Effector memory CD8-positive, alpha-beta T cell (primary cell): ENCODE measurements at regions not wholly inside any gene's neighbourhood (a gene's known extent, or its start where the extent isn't known, plus 50 kb on each side); places are given as distances from the start of the nearest gene placed in this dataset.

Experiments used
- ATAC-seq: fragments of 150-1000 bp; cut with Tn5 transposase; replicated peaks from 2 replicates; pipeline ENCODE4 v1.10.0; 2021; ENCODE audit warnings: mild to moderate bottlenecking, moderate library complexity
- DNase-seq, 3 experiments: peaks; one replicate each; pipeline ENCODE4 v3.0.0; 2021
- H3K27ac Mint-ChIP-seq, 2 donors: one replicate each; pipeline ENCODE4 v1.8.0; 2022; ENCODE audit warnings: mild to moderate bottlenecking in 2 of 2, mixed read lengths in 2 of 2, moderate library complexity in 2 of 2
- H3K27me3 Mint-ChIP-seq, 2 donors: one replicate each; pipeline ENCODE4 v1.8.0; 2022; ENCODE audit warnings: mixed read lengths in 2 of 2
- H3K36me3 Mint-ChIP-seq: one replicate; pipeline ENCODE4 v1.8.0; 2022; ENCODE audit warnings: mild to moderate bottlenecking, moderate library complexity, mixed read lengths; ENCODE audit not compliant: insufficient read depth
- H3K4me1 Mint-ChIP-seq, 2 donors: one replicate each; pipeline ENCODE4 v1.8.0; 2022; ENCODE audit warnings: low read depth in 2 of 2, mixed read lengths in 2 of 2
- H3K4me3 Mint-ChIP-seq, 2 donors: one replicate each; pipeline ENCODE4 v1.8.0; 2022; ENCODE audit warnings: mild to moderate bottlenecking in 2 of 2, mixed read lengths in 2 of 2, moderate library complexity in 2 of 2
- H3K9me3 Mint-ChIP-seq, 2 donors: one replicate each; pipeline ENCODE4 v1.8.0; 2022; ENCODE audit warnings: mixed read lengths in 2 of 2

GRCh38 chr3:168459226-168459784, 363.6 kb upstream of the GOLIM4 start:
- Mint-ChIP-seq H3K9me3 (peaks cover 0 to 12% of the 10 kb centered on the region in 2 donors), H3K27ac (no peak overlapping the region), H3K4me1 (no peaks in the 10 kb centered on the region), H3K36me3 (no peaks in the 10 kb centered on the region), H3K4me3 (no peak overlapping the region), H3K27me3 (no peaks in the 10 kb centered on the region)
- no peak for ATAC-seq
- no peak for DNase-seq

GRCh38 chr3:168457954-168458539, 362.3 kb upstream of the GOLIM4 start:
- no peaks in the 10 kb centered on the region for H3K27me3 Mint-ChIP-seq
- H3K4me1 Mint-ChIP-seq, result no peaks in the 10 kb centered on the region
- H3K4me3 Mint-ChIP-seq, result no peak overlapping the region
- peaks cover 0 to 9% of the 10 kb centered on the region in 2 donors for H3K9me3 Mint-ChIP-seq
- no peaks in the 10 kb centered on the region for H3K36me3 Mint-ChIP-seq
- ATAC-seq (no peak), DNase-seq (no peak)
- H3K27ac Mint-ChIP-seq, result no peak overlapping the region

GRCh38 chr3:168455814-168456213, 360.1 kb upstream of the GOLIM4 start:
- Mint-ChIP-seq H3K27me3 (no peaks in the 10 kb centered on the region), H3K27ac (no peak overlapping the region)
- ATAC-seq, result no peak

DNA sequence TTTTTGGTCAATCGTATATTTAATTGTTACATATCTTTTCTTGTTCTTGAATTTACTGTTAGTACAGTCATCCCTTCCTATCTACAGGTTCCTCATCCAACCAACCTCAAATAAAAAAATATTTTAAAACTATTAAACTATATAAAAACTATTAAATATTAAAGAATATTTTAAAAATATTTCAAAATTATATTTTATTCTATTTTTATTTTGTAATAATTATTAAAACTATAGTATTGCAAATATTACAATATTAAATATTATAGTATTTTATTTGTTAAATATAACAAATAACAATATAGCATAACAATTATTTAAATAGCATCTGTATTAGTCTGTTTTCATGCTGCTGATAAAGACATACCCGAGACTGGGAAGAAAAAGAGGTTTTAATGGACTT, 357.9 kb upstream of the GOLIM4 start:
- H3K4me3 Mint-ChIP-seq, result no peak overlapping the region
- no peaks in the 10 kb centered on the region for H3K27me3 Mint-ChIP-seq
- no peak overlapping the region for H3K27ac Mint-ChIP-seq
- H3K4me1 Mint-ChIP-seq, result no peaks in the 10 kb centered on the region
- no peak for ATAC-seq
- peaks cover 0 to 9% of the 10 kb centered on the region in 2 donors for H3K9me3 Mint-ChIP-seq
- H3K36me3 Mint-ChIP-seq, result no peaks in the 10 kb centered on the region
- DNase-seq, result no peak

More at GRCh38 chr3:168455814-168456213, 360.1 kb upstream of the GOLIM4 start:
- Mint-ChIP-seq H3K4me3 (no peak overlapping the region), H3K4me1 (no peaks in the 10 kb centered on the region), H3K36me3 (no peaks in the 10 kb centered on the region), H3K9me3 (peaks cover 0 to 9% of the 10 kb centered on the region in 2 donors)
- DNase-seq, result no peak

DNA sequence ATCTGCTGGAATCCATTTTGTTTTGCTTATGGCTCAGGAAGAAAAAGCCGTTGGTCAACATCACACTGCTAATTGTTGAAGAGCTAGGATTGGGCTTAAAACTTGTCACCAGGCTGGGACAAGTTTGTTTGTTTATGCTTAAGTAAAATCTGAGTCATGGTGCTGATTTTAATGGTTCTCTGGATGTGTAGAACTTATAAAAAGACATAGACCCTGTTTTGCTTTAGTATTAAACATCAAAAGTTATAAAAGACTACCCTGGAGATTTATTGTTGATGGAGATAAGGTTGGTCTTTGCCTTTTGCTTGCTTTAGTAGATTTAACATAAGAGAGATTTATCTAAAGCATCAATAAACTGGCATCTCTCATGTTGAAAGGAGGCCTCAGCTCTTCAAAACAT, 348.2 kb upstream of the GOLIM4 start:
- ATAC-seq (no peak), DNase-seq (no peak)
- H3K4me3 Mint-ChIP-seq, result no peak overlapping the region
- H3K9me3 Mint-ChIP-seq, result peaks cover 1 to 7% of the 10 kb centered on the region in 2 donors
- no peak overlapping the region for H3K27ac Mint-ChIP-seq
- H3K36me3 Mint-ChIP-seq, result no peaks in the 10 kb centered on the region
- no peaks in the 10 kb centered on the region for H3K4me1 Mint-ChIP-seq
- H3K27me3 Mint-ChIP-seq, result no peaks in the 10 kb centered on the region

- Mint-ChIP-seq H3K27me3 (no peaks in the 10 kb centered on the region), H3K4me3 (no peak overlapping the region), H3K36me3 (no peaks in the 10 kb centered on the region), H3K27ac (no peak overlapping the region), H3K4me1 (no peaks in the 10 kb centered on the region), H3K9me3 (peaks cover 3 to 7% of the 10 kb centered on the region in 2 donors)
- no peak for ATAC-seq
- no peak for DNase-seq
Observed at GRCh38 chr3:168442502-168442901, 346.8 kb upstream of the GOLIM4 start.

GRCh38 chr3:168436245-168436724, 340.6 kb upstream of the GOLIM4 start:
- peaks cover 5 to 7% of the 10 kb centered on the region in 2 donors for H3K9me3 Mint-ChIP-seq
- H3K27ac Mint-ChIP-seq, result no peak overlapping the region
- no peak for ATAC-seq
- DNase-seq, result no peak
- no peaks in the 10 kb centered on the region for H3K36me3 Mint-ChIP-seq
- no peak overlapping the region for H3K4me3 Mint-ChIP-seq
- H3K4me1 Mint-ChIP-seq, result no peaks in the 10 kb centered on the region
- H3K27me3 Mint-ChIP-seq, result no peaks in the 10 kb centered on the region

GRCh38 chr3:168431491-168431890, 335.8 kb upstream of the GOLIM4 start:
- H3K27me3 Mint-ChIP-seq, result no peaks in the 10 kb centered on the region
- H3K9me3 Mint-ChIP-seq, result peaks cover 0 to 5% of the 10 kb centered on the region in 2 donors
- H3K27ac Mint-ChIP-seq, result no peak overlapping the region
- DNase-seq, result no peak
- H3K36me3 Mint-ChIP-seq, result no peaks in the 10 kb centered on the region
- no peak overlapping the region for H3K4me3 Mint-ChIP-seq
- H3K4me1 Mint-ChIP-seq, result no peaks in the 10 kb centered on the region
- ATAC-seq, result no peak

GRCh38 chr3:168427835-168428475, 332.2 kb upstream of the GOLIM4 start:
- DNase-seq, result no peak
- H3K27me3 Mint-ChIP-seq, result no peaks in the 10 kb centered on the region
- ATAC-seq, result no peak
- H3K4me1 Mint-ChIP-seq, result no peaks in the 10 kb centered on the region
- H3K27ac Mint-ChIP-seq, result no peak overlapping the region
- no peaks in the 10 kb centered on the region for H3K36me3 Mint-ChIP-seq
- H3K9me3 Mint-ChIP-seq, result peaks cover 0 to 7% of the 10 kb centered on the region in 2 donors
- H3K4me3 Mint-ChIP-seq, result no peak overlapping the region

GRCh38 chr3:168427156-168427555, 331.4 kb upstream of the GOLIM4 start:
- H3K9me3 Mint-ChIP-seq, result peaks cover 0 to 4% of the 10 kb centered on the region in 2 donors
- no peak overlapping the region for H3K27ac Mint-ChIP-seq
- no peaks in the 10 kb centered on the region for H3K4me1 Mint-ChIP-seq
- no peaks in the 10 kb centered on the region for H3K36me3 Mint-ChIP-seq
- DNase-seq (no peak), ATAC-seq (no peak)
- no peaks in the 10 kb centered on the region for H3K27me3 Mint-ChIP-seq
- no peak overlapping the region for H3K4me3 Mint-ChIP-seq

GRCh38 chr3:168425936-168426595, 330.3 kb upstream of the GOLIM4 start:
- Mint-ChIP-seq H3K27me3 (no peaks in the 10 kb centered on the region), H3K4me1 (no peaks in the 10 kb centered on the region), H3K27ac (no peak overlapping the region), H3K9me3 (peaks cover 0 to 4% of the 10 kb centered on the region in 2 donors), H3K4me3 (no peak overlapping the region), H3K36me3 (no peaks in the 10 kb centered on the region)
- ATAC-seq, result no peak
- no peak for DNase-seq

DNA sequence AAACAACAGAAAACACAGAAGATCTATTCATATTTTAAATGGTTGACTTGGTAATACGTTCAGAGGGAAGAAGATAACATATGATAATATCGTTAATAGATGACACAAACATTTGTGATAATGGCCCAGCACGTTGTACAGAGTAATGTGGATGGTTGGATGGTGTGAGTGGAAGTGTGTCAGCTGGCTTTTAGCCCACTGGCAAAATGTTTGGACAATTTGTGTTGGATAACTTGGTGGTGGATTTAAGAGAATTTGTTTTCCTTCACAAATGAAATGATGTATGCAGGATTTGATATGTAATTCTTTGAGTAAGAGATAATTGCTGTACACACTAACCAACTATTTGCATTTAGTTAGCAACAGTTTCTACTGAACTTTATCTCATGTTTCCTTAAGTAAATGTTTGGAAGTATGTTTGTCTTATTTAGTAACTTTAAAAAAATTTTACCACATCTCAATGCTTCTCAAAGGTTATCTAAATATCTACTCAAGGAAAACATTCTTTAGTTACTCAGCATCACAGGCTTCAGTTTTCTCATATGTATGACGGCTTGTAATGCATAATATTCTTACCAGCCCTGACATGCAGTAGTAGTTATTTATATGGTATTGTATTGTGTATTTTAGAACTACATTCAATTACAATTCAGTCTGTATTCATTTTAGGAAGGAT, 328.5 kb upstream of the GOLIM4 start:
- H3K9me3 Mint-ChIP-seq, result peaks cover 0 to 4% of the 10 kb centered on the region in 2 donors
- DNase-seq (no peak), ATAC-seq (no peak)
- no peak overlapping the region for H3K27ac Mint-ChIP-seq
- H3K36me3 Mint-ChIP-seq, result no peaks in the 10 kb centered on the region
- H3K4me3 Mint-ChIP-seq, result no peak overlapping the region
- no peaks in the 10 kb centered on the region for H3K27me3 Mint-ChIP-seq
- H3K4me1 Mint-ChIP-seq, result no peaks in the 10 kb centered on the region

DNA sequence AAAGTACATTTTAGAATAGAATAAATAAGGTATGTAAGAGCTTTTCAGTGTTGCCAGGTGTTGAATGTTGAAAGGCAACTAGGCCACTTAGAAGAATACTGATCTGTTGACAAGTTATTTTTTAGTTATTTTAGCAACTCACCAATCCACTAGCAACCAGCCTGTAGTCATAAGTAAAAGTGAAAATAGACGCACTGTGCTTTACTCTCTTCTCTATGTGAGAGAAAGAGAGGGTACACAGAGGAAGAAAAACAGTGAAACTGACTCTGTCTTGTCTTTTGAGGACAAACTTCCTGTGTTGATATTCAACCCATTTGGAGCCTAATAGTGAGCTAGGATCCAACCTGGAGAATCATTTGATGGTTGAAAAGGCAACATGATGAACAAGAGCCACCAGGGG, 327.1 kb upstream of the GOLIM4 start:
- DNase-seq (no peak), ATAC-seq (no peak)
- Mint-ChIP-seq H3K27ac (no peak overlapping the region), H3K4me3 (no peak overlapping the region), H3K36me3 (no peaks in the 10 kb centered on the region), H3K27me3 (no peaks in the 10 kb centered on the region), H3K9me3 (peaks cover 6 to 9% of the 10 kb centered on the region in 2 donors), H3K4me1 (no peaks in the 10 kb centered on the region)
